PFSK-1 (cell line): ENCODE measurements at regions not wholly inside any gene's neighbourhood (a gene's known extent, or its start where the extent isn't known, plus 50 kb on each side); places are given as distances from the start of the nearest gene placed in this dataset.

Source experiments
- FOXP2 ChIP-seq: optimal IDR thresholded peaks from 2 replicates; pipeline ENCODE3; 2011; ENCODE audit warnings: borderline replicate concordance, control low read depth, inconsistent platforms; ENCODE audit not compliant: insufficient read depth; ENCODE audit errors: extremely low read length, extremely low read depth
- POLR2AphosphoS5 ChIP-seq: IDR thresholded peaks from 2 replicates; pipeline ENCODE4 v1.6.1; 2012; ENCODE audit warnings: low read depth, mild to moderate bottlenecking, control low read depth, low read length, moderate library complexity
- SIN3A ChIP-seq: IDR thresholded peaks from 2 replicates; pipeline ENCODE4 v1.6.1; 2012; ENCODE audit warnings: mild to moderate bottlenecking, low read length, moderate library complexity, borderline replicate concordance; ENCODE audit not compliant: insufficient read depth
- TAF1 ChIP-seq: IDR thresholded peaks from 2 replicates; pipeline ENCODE4 v1.6.1; 2012; ENCODE audit warnings: low read length, control low read depth, borderline replicate concordance; ENCODE audit not compliant: insufficient read depth
- TF ChIP-seq, protein P1 (sequence below), 2 experiments: IDR thresholded peaks; 2 replicates each; pipeline versions ENCODE4 v1.6.1 to v1.8.0; 2011 to 2012; ENCODE audit warnings: low read depth in 2 of 2, low read length in 2 of 2, control low read depth in 1 of 2, inconsistent platforms in 1 of 2, mild to moderate bottlenecking in 1 of 2, moderate library complexity in 1 of 2; ENCODE audit not compliant: insufficient read depth in 1 of 2

DNA sequence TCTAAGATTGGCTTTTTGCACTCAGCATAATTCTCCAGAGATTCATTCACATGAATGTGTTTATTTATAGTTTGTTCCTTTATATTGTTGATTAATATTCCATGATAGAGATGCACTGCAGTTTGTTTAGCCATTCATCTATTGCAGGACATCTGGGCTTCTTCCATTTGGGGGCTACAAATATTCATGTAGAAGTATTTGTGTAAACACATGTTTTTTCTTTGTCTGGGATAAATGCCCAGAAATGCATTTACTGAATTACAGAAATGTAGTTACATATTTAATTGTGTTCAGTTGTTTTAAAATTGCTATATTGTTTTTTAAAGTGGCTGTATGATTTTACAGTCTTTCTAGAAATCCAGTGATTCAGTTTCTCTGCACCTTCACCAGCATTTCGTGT, 635.0 kb downstream of the ZIC1 start:
- TF ChIP-seq, protein P1, sequence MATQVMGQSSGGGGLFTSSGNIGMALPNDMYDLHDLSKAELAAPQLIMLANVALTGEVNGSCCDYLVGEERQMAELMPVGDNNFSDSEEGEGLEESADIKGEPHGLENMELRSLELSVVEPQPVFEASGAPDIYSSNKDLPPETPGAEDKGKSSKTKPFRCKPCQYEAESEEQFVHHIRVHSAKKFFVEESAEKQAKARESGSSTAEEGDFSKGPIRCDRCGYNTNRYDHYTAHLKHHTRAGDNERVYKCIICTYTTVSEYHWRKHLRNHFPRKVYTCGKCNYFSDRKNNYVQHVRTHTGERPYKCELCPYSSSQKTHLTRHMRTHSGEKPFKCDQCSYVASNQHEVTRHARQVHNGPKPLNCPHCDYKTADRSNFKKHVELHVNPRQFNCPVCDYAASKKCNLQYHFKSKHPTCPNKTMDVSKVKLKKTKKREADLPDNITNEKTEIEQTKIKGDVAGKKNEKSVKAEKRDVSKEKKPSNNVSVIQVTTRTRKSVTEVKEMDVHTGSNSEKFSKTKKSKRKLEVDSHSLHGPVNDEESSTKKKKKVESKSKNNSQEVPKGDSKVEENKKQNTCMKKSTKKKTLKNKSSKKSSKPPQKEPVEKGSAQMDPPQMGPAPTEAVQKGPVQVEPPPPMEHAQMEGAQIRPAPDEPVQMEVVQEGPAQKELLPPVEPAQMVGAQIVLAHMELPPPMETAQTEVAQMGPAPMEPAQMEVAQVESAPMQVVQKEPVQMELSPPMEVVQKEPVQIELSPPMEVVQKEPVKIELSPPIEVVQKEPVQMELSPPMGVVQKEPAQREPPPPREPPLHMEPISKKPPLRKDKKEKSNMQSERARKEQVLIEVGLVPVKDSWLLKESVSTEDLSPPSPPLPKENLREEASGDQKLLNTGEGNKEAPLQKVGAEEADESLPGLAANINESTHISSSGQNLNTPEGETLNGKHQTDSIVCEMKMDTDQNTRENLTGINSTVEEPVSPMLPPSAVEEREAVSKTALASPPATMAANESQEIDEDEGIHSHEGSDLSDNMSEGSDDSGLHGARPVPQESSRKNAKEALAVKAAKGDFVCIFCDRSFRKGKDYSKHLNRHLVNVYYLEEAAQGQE (IDR thresholded peaks at IDR 0.05; ENCODE audit: insufficient read depth in 1 of 2, low read depth in 2 of 2, low read length in 2 of 2) = no peak
- TF ChIP-seq POLR2AphosphoS5 (no peak), TAF1 (no peak), SIN3A (no peak), FOXP2 (no peak)

- TF ChIP-seq POLR2AphosphoS5 (no peak), SIN3A (no peak), FOXP2 (no peak), TAF1 (no peak)
- TF ChIP-seq, protein P1 (IDR thresholded peaks at IDR 0.05; ENCODE audit: insufficient read depth in 1 of 2, low read depth in 2 of 2, low read length in 2 of 2) = no peak
Observed at GRCh38 chr3:148054999-148055398, 642.7 kb upstream of the AGTR1 start.

DNA sequence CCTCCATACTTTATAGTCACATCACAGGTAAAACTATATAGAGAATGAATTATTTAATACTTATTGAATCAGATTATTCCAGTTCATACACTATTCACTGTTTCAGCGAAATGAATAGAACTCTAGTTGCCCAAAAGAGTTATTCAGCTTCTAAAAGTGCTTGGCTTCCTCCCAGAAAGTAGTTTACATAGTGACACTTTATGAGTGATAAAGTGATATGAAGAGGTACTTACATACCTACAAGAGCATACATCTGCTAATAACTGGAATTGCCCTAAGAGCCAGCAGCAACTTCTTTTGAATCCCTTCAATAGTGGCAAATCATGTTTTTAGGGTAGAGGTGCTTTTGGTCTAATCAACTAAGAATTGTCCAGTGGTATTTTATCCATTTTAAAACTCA, 635.1 kb upstream of the AGTR1 start:
- no peak for TF ChIP-seq TAF1
- no peak for TF ChIP-seq SIN3A
- TF ChIP-seq POLR2AphosphoS5 = no peak
- TF ChIP-seq, protein P1 (IDR thresholded peaks at IDR 0.05; ENCODE audit: insufficient read depth in 1 of 2, low read depth in 2 of 2, low read length in 2 of 2) = no peak
- TF ChIP-seq FOXP2 = no peak

DNA sequence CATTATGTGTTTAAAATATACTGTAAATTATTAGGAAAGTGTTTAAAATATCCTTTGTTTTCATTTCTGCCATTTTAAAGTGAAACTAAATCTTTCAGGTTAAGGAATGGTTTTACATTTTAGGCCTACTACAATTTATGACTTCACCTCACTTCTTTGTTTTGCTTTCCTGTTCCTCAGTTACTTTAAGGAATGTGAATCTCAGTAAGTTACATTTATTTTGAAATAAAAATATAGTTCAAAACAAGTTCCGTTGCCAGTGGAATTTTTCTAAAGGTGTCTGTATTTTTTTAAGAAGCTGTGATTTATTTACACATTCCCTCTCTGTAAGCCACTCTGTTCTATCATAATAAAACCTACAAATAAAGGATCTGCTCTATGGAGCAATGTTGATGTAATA, 630.9 kb upstream of the AGTR1 start:
- TF ChIP-seq SIN3A = no peak
- no peak for TF ChIP-seq FOXP2
- TF ChIP-seq, protein P1 (IDR thresholded peaks at IDR 0.05; ENCODE audit: insufficient read depth in 1 of 2, low read depth in 2 of 2, low read length in 2 of 2) = no peak
- TF ChIP-seq POLR2AphosphoS5 = no peak
- TF ChIP-seq TAF1 = no peak

DNA sequence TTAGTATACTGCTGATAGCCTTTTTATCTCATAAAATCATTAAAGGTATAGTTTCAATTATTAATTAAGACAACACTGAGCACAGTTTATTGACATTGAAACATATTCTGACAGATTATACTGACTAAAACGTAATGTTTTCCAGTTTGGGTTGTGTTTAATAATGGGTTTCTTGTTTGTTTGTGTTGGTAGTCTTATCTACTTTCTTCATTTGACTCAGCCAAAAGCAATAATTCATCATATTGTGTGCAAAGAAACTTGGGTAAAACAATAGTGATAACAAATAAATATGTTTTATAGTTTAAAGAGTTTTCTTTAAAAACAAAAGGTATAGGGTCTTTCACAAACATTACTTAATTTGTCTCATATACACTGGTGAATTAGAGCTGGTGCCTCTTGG, 629.2 kb upstream of the AGTR1 start:
- no peak for TF ChIP-seq FOXP2
- TF ChIP-seq TAF1 = no peak
- no peak for TF ChIP-seq POLR2AphosphoS5
- TF ChIP-seq SIN3A = no peak
- TF ChIP-seq, protein P1 (IDR thresholded peaks at IDR 0.05; ENCODE audit: insufficient read depth in 1 of 2, low read depth in 2 of 2, low read length in 2 of 2) = no peak
